ENCODE measurements at regions not wholly inside any gene's neighbourhood (a gene's known extent, or its start where the extent isn't known, plus 50 kb on each side); places are given as distances from the start of the nearest gene placed in this dataset.

DNA sequence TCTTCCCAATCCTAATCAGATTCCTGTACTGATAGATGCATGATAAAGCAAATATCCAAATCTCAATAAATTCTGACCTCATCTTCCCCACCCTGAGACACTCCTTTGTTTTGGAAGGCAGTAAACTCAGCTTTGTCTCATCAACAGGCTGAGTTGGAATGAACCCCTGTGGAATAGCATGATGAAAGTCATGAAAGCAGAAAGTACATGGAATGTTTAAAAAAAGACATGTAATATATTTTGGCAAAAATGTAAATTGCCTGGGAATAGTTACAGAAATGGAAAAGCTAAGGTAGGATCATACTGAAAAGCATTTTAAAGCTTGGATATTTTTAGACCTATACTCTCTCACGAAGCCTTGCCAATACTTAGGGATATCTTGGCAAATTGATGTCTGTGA, 468.7 kb upstream of the CDH7 start:
- TF ChIP-seq EZH2phosphoT487 (IDR thresholded peaks at IDR 0.05; ENCODE audit: borderline replicate concordance, low read length) (no peak), EZH2 (IDR thresholded peaks at IDR 0.05; ENCODE audit: low read length, unreplicated experiment) (no peak)
- TF ChIP-seq, protein P1, sequence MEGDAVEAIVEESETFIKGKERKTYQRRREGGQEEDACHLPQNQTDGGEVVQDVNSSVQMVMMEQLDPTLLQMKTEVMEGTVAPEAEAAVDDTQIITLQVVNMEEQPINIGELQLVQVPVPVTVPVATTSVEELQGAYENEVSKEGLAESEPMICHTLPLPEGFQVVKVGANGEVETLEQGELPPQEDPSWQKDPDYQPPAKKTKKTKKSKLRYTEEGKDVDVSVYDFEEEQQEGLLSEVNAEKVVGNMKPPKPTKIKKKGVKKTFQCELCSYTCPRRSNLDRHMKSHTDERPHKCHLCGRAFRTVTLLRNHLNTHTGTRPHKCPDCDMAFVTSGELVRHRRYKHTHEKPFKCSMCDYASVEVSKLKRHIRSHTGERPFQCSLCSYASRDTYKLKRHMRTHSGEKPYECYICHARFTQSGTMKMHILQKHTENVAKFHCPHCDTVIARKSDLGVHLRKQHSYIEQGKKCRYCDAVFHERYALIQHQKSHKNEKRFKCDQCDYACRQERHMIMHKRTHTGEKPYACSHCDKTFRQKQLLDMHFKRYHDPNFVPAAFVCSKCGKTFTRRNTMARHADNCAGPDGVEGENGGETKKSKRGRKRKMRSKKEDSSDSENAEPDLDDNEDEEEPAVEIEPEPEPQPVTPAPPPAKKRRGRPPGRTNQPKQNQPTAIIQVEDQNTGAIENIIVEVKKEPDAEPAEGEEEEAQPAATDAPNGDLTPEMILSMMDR (conservative IDR thresholded peaks at IDR 0.05; ENCODE audit: low read depth, low read length) = no peak
- Histone ChIP-seq H3K4me1 (ENCODE audit: insufficient read depth, low read length) (no peaks in the 10 kb centered on the region), H3K79me2 (ENCODE audit: low read length) (no peaks in the 10 kb centered on the region), H3K36me3 (ENCODE audit: low read depth, low read length) (no peaks in the 10 kb centered on the region), H3K9me2 (replicated peaks; ENCODE audit: low read length) (no peaks in the 10 kb centered on the region), H3F3A (ENCODE audit: low read length, unreplicated experiment) (no peaks in the 10 kb centered on the region), H4K20me1 (ENCODE audit: low read length) (no peaks in the 10 kb centered on the region), H3K4me2 (ENCODE audit: low read length) (no peak overlapping the region), H3K4me3 (ENCODE audit: low read length) (no peak overlapping the region), H3K27me3 (ENCODE audit: low read length) (no peaks in the 10 kb centered on the region), H3K9ac (ENCODE audit: low read length) (no peak overlapping the region), H2AFZ (ENCODE audit: low read length) (no peak overlapping the region), H3K27ac (ENCODE audit: low read length) (no peak overlapping the region), H3K9me3 (ENCODE audit: low read length) (no peaks in the 10 kb centered on the region)
- ATAC-seq (no peak), DNase-seq (no peak)
- intact Hi-C loops (cut with micrococcal nuclease) = no loop called here
- CTCF ChIA-PET = no interaction called here
- no TSS peak for BruUV-seq (replicated peaks)
- POLR2A ChIA-PET (ENCODE audit: unreplicated experiment) = no interaction called here

DNA sequence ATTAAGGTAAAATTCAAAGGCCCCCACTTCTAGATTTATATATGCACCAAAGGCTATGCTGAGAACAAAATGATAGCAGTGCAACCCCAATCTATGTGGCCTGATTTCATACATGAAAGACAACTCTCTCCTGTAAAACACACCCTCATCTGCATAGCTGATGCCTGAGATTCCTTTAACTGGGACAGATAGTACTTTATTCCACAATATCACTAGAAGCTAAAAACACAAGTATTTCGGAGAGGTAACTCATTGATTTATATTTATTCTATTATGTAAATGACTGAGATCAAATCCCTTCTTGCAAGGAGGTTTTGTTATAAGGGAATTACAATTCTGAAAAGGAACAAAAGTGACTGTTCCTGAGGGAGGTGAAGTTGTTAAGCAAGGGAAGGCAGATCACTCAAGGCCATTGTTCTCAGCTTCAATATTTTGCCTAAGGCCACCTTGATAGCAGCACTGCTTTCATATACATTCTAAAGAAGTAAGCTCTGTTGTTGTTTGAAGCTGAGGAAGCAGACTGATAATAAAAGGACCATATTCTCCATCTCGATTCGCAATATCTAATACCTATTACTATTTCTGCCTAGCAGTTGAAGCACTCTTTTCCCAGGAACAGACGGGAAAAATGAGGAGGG, 471.0 kb upstream of the CDH7 start:
- POLR2A ChIA-PET (ENCODE audit: unreplicated experiment) = no interaction called here
- CTCF ChIA-PET = no interaction called here
- H3K9me2 ChIP-seq (replicated peaks; ENCODE audit: low read length) = no peaks in the 10 kb centered on the region
- H2AFZ ChIP-seq (ENCODE audit: low read length) = no peak overlapping the region
- no TSS peak for BruUV-seq (replicated peaks)
- no peaks in the 10 kb centered on the region for H3K4me1 ChIP-seq (ENCODE audit: insufficient read depth, low read length)
- intact Hi-C loops (cut with micrococcal nuclease) = no loop called here
- H3K79me2 ChIP-seq (ENCODE audit: low read length) = no peaks in the 10 kb centered on the region
- no peak for TF ChIP-seq EZH2 (IDR thresholded peaks at IDR 0.05; ENCODE audit: low read length, unreplicated experiment)
- no peak overlapping the region for H3K27ac ChIP-seq (ENCODE audit: low read length)
- DNase-seq (no peak), ATAC-seq (no peak)
- no peaks in the 10 kb centered on the region for H3K27me3 ChIP-seq (ENCODE audit: low read length)
- H3K9ac ChIP-seq (ENCODE audit: low read length) = no peak overlapping the region
- no peaks in the 10 kb centered on the region for H3F3A ChIP-seq (ENCODE audit: low read length, unreplicated experiment)
- no peaks in the 10 kb centered on the region for H4K20me1 ChIP-seq (ENCODE audit: low read length)
- no peak overlapping the region for H3K4me2 ChIP-seq (ENCODE audit: low read length)
- no peak overlapping the region for H3K4me3 ChIP-seq (ENCODE audit: low read length)
- no peaks in the 10 kb centered on the region for H3K36me3 ChIP-seq (ENCODE audit: low read depth, low read length)
- no peaks in the 10 kb centered on the region for H3K9me3 ChIP-seq (ENCODE audit: low read length)

DNA sequence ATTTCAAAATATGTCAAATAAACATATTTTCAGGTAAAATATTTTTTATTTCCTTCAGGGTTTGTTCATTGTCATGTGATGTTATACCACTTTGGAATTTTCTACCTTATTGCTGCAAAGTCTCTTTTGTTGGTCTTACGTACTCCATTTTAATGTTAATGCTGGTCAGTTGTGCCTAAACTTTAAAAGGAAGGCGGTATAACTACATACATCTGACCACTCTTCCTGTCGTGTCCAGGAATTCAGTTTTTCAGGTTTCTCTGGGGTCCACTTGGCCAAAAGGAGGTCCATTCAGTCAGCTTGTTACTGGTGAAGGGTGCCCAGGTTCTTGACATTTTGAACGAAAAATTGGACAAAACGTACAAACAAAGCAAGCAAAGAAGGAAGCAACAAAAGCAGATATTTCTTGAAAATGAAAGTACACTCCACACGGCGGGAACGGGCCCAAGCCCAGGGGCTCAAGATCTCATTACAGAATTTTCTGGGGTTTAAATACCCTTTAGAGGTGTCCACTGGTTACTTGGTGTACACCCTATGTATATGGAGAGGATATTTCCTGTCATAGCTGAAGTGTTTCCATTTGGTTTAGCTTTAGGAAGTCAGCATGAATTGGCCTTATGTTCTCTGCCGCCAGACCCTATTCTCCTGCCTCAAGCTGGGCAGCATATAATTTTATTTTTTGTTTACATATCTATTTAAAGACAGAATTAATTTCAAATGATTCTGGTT, 471.7 kb upstream of the CDH7 start:
- H3K4me3 ChIP-seq (ENCODE audit: low read length) = no peak overlapping the region
- no peaks in the 10 kb centered on the region for H3K79me2 ChIP-seq (ENCODE audit: low read length)
- no peak for ATAC-seq
- no peaks in the 10 kb centered on the region for H3K9me3 ChIP-seq (ENCODE audit: low read length)
- H3K27me3 ChIP-seq (ENCODE audit: low read length) = no peaks in the 10 kb centered on the region
- CTCF ChIA-PET = no interaction called here
- H3K36me3 ChIP-seq (ENCODE audit: low read depth, low read length) = no peaks in the 10 kb centered on the region
- BruUV-seq (replicated peaks) = no TSS peak
- H4K20me1 ChIP-seq (ENCODE audit: low read length) = no peaks in the 10 kb centered on the region
- H2AFZ ChIP-seq (ENCODE audit: low read length) = no peak overlapping the region
- DNase-seq = no peak
- no peak overlapping the region for H3K9ac ChIP-seq (ENCODE audit: low read length)
- H3K9me2 ChIP-seq (replicated peaks; ENCODE audit: low read length) = no peaks in the 10 kb centered on the region
- H3F3A ChIP-seq (ENCODE audit: low read length, unreplicated experiment) = no peaks in the 10 kb centered on the region
- no peak overlapping the region for H3K27ac ChIP-seq (ENCODE audit: low read length)
- no peaks in the 10 kb centered on the region for H3K4me1 ChIP-seq (ENCODE audit: insufficient read depth, low read length)
- H3K4me2 ChIP-seq (ENCODE audit: low read length) = no peak overlapping the region
- TF ChIP-seq EZH2phosphoT487 (IDR thresholded peaks at IDR 0.05; ENCODE audit: borderline replicate concordance, low read length) (no peak), EZH2 (IDR thresholded peaks at IDR 0.05; ENCODE audit: low read length, unreplicated experiment) (no peak)
- TF ChIP-seq, protein P1 (conservative IDR thresholded peaks at IDR 0.05; ENCODE audit: low read depth, low read length) = no peak
- POLR2A ChIA-PET (ENCODE audit: unreplicated experiment) = no interaction called here
- intact Hi-C loops (cut with micrococcal nuclease) = no loop called here

Measured in PC-3 (cell line).